Caco-2 (cell line): ENCODE measurements at regions not wholly inside any gene's neighbourhood (a gene's known extent, or its start where the extent isn't known, plus 50 kb on each side); places are given as distances from the start of the nearest gene placed in this dataset.

ENCODE experiments used
- BruUV-seq: library from RNA; stranded (reverse); fragments of 400-500 nt; replicated peaks from 2 replicates; lab custom pipeline; 2021; lab: Mats Ljungman, UMichigan
- CTCF ChIA-PET: fragments of 300-600 bp; sonication (Branson Sonifier 250); formaldehyde crosslinking; loops from one replicate; lab custom pipeline; 2022; ENCODE audit warnings: antibody characterized with exemption; lab: Charles Lee
- POLR2A ChIA-PET: fragments of 300-600 bp; sonication (Branson Sonifier 250); formaldehyde crosslinking; loops from one replicate; lab custom pipeline; 2022; ENCODE audit warnings: antibody characterized with exemption; lab: Charles Lee
- DNase-seq, 2 experiments: peaks; one replicate each; pipeline versions ENCODE4 v3.0.0 to v3.0.0-alpha.2; 2020 to 2022
- H3K27me3 ChIP-seq: replicated peaks from 2 replicates; pipeline ENCODE4 v1.6.0; 2011; ENCODE audit warnings: low read length; ENCODE audit not compliant: control insufficient read depth, insufficient read depth
- H3K36me3 ChIP-seq: 2 replicates; pipeline ENCODE4 v1.5.1; 2011; ENCODE audit warnings: low read length; ENCODE audit not compliant: control insufficient read depth, insufficient read depth
- H3K4me1 ChIP-seq: fragments of 250-450 bp; sonication (Bioruptor Pico); 2 replicates; pipeline ENCODE4 v1.5.1; 2020; ENCODE audit warnings: mild to moderate bottlenecking
- H3K4me3 ChIP-seq: 2 replicates; pipeline ENCODE4 v1.5.1; 2011; ENCODE audit warnings: low read depth, mild to moderate bottlenecking, control low read depth, low read length
- H3K9me3 ChIP-seq: fragments of 250-450 bp; sonication (Bioruptor Pico); 2 replicates; pipeline ENCODE4 v1.5.1; 2020; ENCODE audit warnings: mild to moderate bottlenecking, moderate library complexity
- H3K27ac Mint-ChIP-seq: one replicate; pipeline ENCODE4 v1.8.0; 2022; ENCODE audit warnings: mixed read lengths; ENCODE audit not compliant: unreplicated experiment
- H3K27me3 Mint-ChIP-seq: one replicate; pipeline ENCODE4 v1.8.0; 2022; ENCODE audit warnings: mixed read lengths; ENCODE audit not compliant: insufficient read depth, unreplicated experiment
- H3K36me3 Mint-ChIP-seq: one replicate; pipeline ENCODE4 v1.8.0; 2022; ENCODE audit warnings: mild to moderate bottlenecking, mixed read lengths; ENCODE audit not compliant: insufficient read depth, unreplicated experiment
- H3K4me1 Mint-ChIP-seq: one replicate; pipeline ENCODE4 v1.8.0; 2022; ENCODE audit warnings: low read depth, mixed read lengths; ENCODE audit not compliant: unreplicated experiment
- H3K4me3 Mint-ChIP-seq: one replicate; pipeline ENCODE4 v1.8.0; 2022; ENCODE audit warnings: mild to moderate bottlenecking, moderate library complexity, mixed read lengths; ENCODE audit not compliant: unreplicated experiment
- H3K9me3 Mint-ChIP-seq: one replicate; pipeline ENCODE4 v1.8.0; 2022; ENCODE audit warnings: mixed read lengths; ENCODE audit not compliant: unreplicated experiment
- intact Hi-C: fragments of 100-400 bp; cut with micrococcal nuclease; formaldehyde crosslinking; loops from one replicate; pipeline ENCODE4 v1.10.0; 2022; ENCODE audit not compliant: unreplicated experiment
- TF ChIP-seq, protein P1 (sequence below), 2 experiments: fragments of 200-600 bp in 1 of 2; IDR thresholded peaks; 1 replicate in 1 of 2; 2 replicates in 1 of 2; pipeline versions ENCODE4 v1.5.1 to v1.8.0; 2011 to 2022; ENCODE audit warnings: antibody characterized with exemption in 1 of 2, control low read depth in 1 of 2, inconsistent platforms in 1 of 2, low read depth in 1 of 2, low read length in 1 of 2, mild to moderate bottlenecking in 1 of 2, moderate library complexity in 1 of 2; ENCODE audit not compliant: insufficient read depth in 1 of 2, severe bottlenecking in 1 of 2, unreplicated experiment in 1 of 2

DNA sequence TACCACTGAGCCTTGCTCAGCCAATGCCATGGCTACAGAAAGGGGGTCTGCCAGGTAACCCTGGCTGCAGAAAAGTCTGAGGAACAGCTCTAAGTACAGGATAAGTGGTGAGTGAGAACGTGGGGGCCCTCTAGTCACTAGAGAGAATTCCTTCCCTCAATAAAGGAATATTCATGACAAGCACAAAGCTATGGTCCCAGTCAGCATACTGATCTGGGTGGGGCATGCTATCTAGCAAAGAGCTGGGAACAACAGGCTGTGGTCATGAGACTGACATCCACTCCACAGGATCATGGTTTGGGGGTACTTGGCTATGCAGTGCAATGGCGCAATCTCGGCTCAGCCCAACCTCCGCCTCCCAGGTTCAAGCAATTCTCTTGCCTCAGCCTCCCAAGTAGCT is 140.4 kb downstream of the MTHFS start:
- BruUV-seq = no TSS peak
- POLR2A ChIA-PET = no interaction called here

GRCh38 chr15:79765081-79765480 is 131.7 kb downstream of the MTHFS start:
- H3K36me3 ChIP-seq = no peaks in the 10 kb centered on the region
- intact Hi-C loops = no loop called here
- peaks cover 12% of the 10 kb centered on the region for H3K27me3 Mint-ChIP-seq
- H3K36me3 Mint-ChIP-seq = no peaks in the 10 kb centered on the region
- H3K9me3 ChIP-seq = no peaks in the 10 kb centered on the region; the same call in 1 of the 2 replicates
- CTCF ChIA-PET = no interaction called here
- H3K4me3 ChIP-seq = no peak overlapping the region
- BruUV-seq = no TSS peak
- H3K4me3 Mint-ChIP-seq = no peak overlapping the region
- DNase-seq = no peak
- H3K4me1 Mint-ChIP-seq = no peaks in the 10 kb centered on the region
- no peaks in the 10 kb centered on the region for H3K4me1 ChIP-seq
- no peak overlapping the region for H3K27ac Mint-ChIP-seq
- POLR2A ChIA-PET = no interaction called here
- TF ChIP-seq, protein P1, sequence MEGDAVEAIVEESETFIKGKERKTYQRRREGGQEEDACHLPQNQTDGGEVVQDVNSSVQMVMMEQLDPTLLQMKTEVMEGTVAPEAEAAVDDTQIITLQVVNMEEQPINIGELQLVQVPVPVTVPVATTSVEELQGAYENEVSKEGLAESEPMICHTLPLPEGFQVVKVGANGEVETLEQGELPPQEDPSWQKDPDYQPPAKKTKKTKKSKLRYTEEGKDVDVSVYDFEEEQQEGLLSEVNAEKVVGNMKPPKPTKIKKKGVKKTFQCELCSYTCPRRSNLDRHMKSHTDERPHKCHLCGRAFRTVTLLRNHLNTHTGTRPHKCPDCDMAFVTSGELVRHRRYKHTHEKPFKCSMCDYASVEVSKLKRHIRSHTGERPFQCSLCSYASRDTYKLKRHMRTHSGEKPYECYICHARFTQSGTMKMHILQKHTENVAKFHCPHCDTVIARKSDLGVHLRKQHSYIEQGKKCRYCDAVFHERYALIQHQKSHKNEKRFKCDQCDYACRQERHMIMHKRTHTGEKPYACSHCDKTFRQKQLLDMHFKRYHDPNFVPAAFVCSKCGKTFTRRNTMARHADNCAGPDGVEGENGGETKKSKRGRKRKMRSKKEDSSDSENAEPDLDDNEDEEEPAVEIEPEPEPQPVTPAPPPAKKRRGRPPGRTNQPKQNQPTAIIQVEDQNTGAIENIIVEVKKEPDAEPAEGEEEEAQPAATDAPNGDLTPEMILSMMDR (IDR thresholded peaks at IDR 0.05; ENCODE audit: insufficient read depth in 1 of 2, low read depth in 1 of 2, low read length in 1 of 2, severe bottlenecking in 1 of 2, unreplicated experiment in 1 of 2) = no peak
- no peaks in the 10 kb centered on the region for H3K27me3 ChIP-seq
- H3K9me3 Mint-ChIP-seq = peaks cover 18% of the 10 kb centered on the region

More for the DNA sequence above, 140.4 kb downstream of the MTHFS start:
- intact Hi-C loops = no loop called here
- Mint-ChIP-seq H3K4me1 (no peaks in the 10 kb centered on the region), H3K27me3 (no peaks in the 10 kb centered on the region), H3K4me3 (no peak overlapping the region), H3K27ac (no peak overlapping the region), H3K9me3 (peaks cover 16% of the 10 kb centered on the region), H3K36me3 (no peaks in the 10 kb centered on the region)
- no peak overlapping the region for H3K4me3 ChIP-seq
- DNase-seq = no peak
- H3K9me3 ChIP-seq = no peaks in the 10 kb centered on the region
- H3K27me3 ChIP-seq = no peaks in the 10 kb centered on the region
- no peaks in the 10 kb centered on the region for H3K4me1 ChIP-seq
- CTCF ChIA-PET = no interaction called here
- TF ChIP-seq, protein P1 (IDR thresholded peaks at IDR 0.05; ENCODE audit: insufficient read depth in 1 of 2, low read depth in 1 of 2, low read length in 1 of 2, severe bottlenecking in 1 of 2, unreplicated experiment in 1 of 2) = no peak
- no peaks in the 10 kb centered on the region for H3K36me3 ChIP-seq

GRCh38 chr15:79769069-79769481 is 127.7 kb downstream of the MTHFS start:
- no peak overlapping the region for H3K4me3 Mint-ChIP-seq
- ChIA-PET CTCF (no interaction called here), POLR2A (no interaction called here)
- H3K4me1 Mint-ChIP-seq = no peaks in the 10 kb centered on the region
- H3K9me3 ChIP-seq = no peaks in the 10 kb centered on the region
- DNase-seq = peak in 1 of 2 experiments; percentile 4
- TF ChIP-seq, protein P1 (IDR thresholded peaks at IDR 0.05; ENCODE audit: insufficient read depth in 1 of 2, low read depth in 1 of 2, low read length in 1 of 2, severe bottlenecking in 1 of 2, unreplicated experiment in 1 of 2) = no peak
- no peaks in the 10 kb centered on the region for H3K4me1 ChIP-seq
- H3K27me3 Mint-ChIP-seq = peaks cover 17% of the 10 kb centered on the region
- H3K27me3 ChIP-seq = no peaks in the 10 kb centered on the region; the same call in 1 of the 2 replicates
- no peaks in the 10 kb centered on the region for H3K36me3 ChIP-seq
- no TSS peak for BruUV-seq
- H3K36me3 Mint-ChIP-seq = no peaks in the 10 kb centered on the region
- no peak overlapping the region for H3K27ac Mint-ChIP-seq
- intact Hi-C loops = loop anchor here (2.0 kb wide), 1 partner anchor 224 kb away; no protein-coding TSS in a partner anchor
- H3K9me3 Mint-ChIP-seq = no peaks in the 10 kb centered on the region
- H3K4me3 ChIP-seq = no peak overlapping the region
